Raji (cell line): ENCODE measurements at regions not wholly inside any gene's neighbourhood (a gene's known extent, or its start where the extent isn't known, plus 50 kb on each side); places are given as distances from the start of the nearest gene placed in this dataset.

Experiments
- POLR2A ChIP-seq: IDR thresholded peaks from 2 replicates; pipeline ENCODE4 v1.6.1; 2011; ENCODE audit warnings: low read depth, low read length, control low read depth; ENCODE audit not compliant: insufficient read depth

DNA sequence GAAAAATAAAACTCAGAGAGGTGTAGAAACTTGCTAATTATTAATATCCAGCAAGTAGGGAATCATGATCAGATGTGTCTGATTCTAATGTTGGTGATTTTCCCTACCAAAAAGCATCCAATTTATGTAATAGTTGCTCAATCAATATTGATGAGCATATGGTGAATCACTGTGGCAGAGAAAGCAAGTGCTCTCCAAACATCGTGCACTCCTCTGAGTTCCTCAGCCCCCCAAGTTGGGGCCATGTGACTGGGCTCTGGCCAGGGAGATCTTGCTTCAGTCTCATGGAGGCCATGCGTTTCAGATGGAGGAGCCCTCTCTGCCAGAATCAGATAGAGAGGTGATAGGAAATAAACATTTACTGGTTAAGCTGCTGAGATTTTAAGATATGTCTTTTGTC is 133.2 kb upstream of the LY86 start:
- no peak for TF ChIP-seq POLR2A

GRCh38 chr6:6458172-6458571 is 130.3 kb upstream of the LY86 start:
- TF ChIP-seq POLR2A, result no peak

GRCh38 chr6:6460416-6460815 is 128.1 kb upstream of the LY86 start:
- TF ChIP-seq POLR2A, result no peak

- no peak for TF ChIP-seq POLR2A
Observed at GRCh38 chr6:6461138-6461537, 127.4 kb upstream of the LY86 start.

DNA sequence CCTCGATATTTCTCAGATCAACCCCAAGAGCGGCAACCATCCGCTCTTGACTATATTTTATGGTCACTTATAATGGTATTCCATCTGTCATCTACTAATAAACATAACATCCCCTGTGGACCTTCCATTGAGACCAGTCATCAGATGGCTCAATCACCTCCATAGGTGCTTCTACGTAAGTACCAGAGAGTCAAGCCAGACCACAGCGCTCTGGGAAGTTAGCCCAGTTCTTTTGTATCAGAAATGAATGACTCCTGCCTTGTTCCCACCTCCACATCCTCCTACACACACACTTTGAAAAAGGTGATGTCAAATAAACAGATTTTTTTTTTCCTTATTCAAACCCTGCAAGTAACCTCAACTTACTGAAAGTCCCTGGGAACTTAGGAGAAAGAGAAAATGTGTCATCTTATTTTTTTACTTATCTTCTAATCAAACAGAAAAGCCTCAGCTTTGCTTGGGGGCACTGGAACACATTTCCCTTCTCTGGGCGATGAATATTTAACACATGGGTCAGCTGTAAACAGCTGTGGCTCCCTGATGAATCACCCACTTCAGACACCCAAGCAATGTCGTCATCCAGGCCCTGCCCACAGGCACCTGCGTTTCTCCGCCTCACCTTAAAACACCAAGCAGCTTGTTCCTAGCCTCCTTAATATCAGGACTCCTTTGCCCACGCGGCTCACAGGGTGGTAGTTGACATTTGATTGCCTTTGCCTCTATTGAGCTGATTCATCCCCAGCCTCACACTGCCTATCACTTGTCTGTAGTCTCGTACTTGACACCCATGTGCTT is 121.4 kb upstream of the LY86 start:
- TF ChIP-seq POLR2A, result no peak

- no peak for TF ChIP-seq POLR2A
Observed at GRCh38 chr6:6469074-6469473, 119.4 kb upstream of the LY86 start.

GRCh38 chr6:6470123-6470522 is 118.4 kb upstream of the LY86 start:
- no peak for TF ChIP-seq POLR2A

DNA sequence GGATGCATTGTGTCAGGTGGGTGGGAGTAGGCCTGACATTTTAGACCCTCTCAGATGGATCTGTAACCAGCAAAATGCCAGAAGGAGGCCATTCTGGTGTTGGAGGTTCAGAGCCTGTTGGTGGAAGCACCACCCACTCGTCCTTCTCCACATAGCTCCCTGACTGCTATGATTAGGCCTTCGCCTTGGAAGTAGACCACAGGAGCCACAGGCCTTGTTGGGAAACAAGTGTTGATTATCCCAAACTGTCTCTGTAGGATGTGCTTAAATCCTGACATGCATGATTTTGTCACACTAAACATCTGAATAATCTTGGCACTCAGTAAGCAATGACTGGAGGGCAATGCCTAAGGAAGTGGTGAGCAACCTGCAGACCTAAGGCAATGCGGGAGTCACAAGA is 117.2 kb upstream of the LY86 start:
- TF ChIP-seq POLR2A, result no peak

- TF ChIP-seq POLR2A, result no peak
Observed at GRCh38 chr6:6474170-6474920, 114.2 kb upstream of the LY86 start.

DNA sequence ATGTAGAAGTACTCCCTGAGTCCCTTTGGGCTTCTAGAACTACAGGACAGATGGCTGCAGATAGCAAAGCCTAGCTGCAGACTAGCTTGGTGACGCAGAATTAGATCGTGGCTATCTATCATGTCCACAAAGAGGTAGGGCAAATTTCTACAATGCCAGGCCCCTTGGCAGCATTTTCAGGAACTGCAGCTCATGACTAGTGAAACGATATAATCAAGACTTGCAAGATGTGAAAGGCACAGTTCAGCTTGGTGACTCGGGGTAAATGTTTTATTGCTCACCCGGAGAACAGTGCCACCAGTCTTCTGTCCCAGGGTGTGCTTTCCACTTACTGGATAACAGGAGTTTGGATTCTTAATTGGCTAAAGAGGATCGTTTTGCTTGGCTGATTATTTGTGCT is 108.7 kb upstream of the LY86 start:
- TF ChIP-seq POLR2A, result no peak

GRCh38 chr6:6482256-6482655 is 106.3 kb upstream of the LY86 start:
- TF ChIP-seq POLR2A, result no peak

- TF ChIP-seq POLR2A, result no peak
Observed at GRCh38 chr6:6483168-6483567, 105.4 kb upstream of the LY86 start.

DNA sequence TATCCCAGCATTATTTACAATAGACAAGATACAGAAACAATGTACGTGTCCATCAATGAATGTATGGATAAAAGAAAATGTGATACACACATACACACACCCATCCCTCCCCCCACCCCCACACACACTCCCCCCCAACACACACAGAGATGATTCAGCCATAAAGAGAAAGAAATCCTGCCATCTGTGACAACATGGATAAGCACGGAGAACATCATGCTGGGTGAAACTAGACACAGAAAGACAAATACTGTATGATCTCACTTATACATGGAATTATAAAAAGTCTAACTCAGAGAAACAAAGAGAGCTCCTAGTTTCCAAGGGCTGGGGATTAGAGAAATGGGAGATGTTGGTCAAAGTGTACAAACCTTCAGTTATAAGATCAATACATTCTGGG is 104.8 kb upstream of the LY86 start:
- no peak for TF ChIP-seq POLR2A

DNA sequence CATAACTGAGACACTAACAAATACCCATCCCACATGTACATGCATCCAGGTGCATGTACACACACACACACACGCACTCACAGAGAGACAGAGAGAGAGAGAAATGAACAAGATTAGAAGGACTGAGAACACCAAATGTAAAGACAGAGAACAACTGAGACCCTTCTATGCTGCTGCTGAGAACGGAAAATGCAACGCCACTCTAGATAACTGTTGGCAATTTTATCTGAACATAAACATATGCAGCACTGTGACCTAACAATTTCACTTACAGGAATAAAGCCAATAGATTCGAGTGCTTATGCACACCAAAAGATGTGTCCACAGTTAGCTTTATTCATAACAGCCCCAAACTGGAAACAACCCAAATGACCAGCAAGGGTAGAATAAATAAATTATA is 103.8 kb upstream of the LY86 start:
- TF ChIP-seq POLR2A, result no peak

GRCh38 chr6:6486595-6486994 is 101.9 kb upstream of the LY86 start:
- TF ChIP-seq POLR2A, result no peak

DNA sequence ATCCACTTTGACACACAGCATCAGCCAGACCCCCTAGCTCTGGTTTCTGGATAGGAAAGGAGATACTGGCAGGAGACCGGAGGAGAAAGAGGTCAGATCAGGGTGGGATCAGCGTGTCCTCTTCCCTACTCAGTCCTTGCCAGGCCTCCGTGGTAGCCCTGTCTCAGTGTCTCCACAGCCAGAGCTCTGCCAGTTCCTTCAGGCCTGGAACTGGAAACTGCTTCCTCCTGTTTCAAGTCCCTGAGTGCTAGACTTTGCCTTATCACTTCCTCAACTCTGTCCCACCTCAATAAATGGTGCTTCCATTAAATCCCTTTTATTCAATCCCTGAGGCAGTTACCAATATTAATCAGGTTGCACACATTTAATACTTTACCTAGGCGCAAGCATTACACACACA is 96.8 kb upstream of the LY86 start:
- no peak for TF ChIP-seq POLR2A
